Endothelial cell (in vitro differentiated cells): ENCODE measurements at regions not wholly inside any gene's neighbourhood (a gene's known extent, or its start where the extent isn't known, plus 50 kb on each side); places are given as distances from the start of the nearest gene placed in this dataset.

Experiments used
- DNase-seq: peaks from one replicate; pipeline ENCODE4 v3.0.0; 2021; ENCODE audit warnings: low spot score
- H3K27ac Mint-ChIP-seq: one replicate; pipeline ENCODE4 v1.8.0; 2021; ENCODE audit warnings: mixed read lengths, inconsistent platforms; ENCODE audit not compliant: unreplicated experiment
- H3K27me3 Mint-ChIP-seq: one replicate; pipeline ENCODE4 v1.8.0; 2021; ENCODE audit warnings: mild to moderate bottlenecking, moderate library complexity, mixed read lengths, inconsistent platforms; ENCODE audit not compliant: unreplicated experiment
- H3K36me3 Mint-ChIP-seq: one replicate; pipeline ENCODE4 v1.8.0; 2021; ENCODE audit warnings: mild to moderate bottlenecking, low read depth, mixed read lengths, inconsistent platforms; ENCODE audit not compliant: unreplicated experiment
- H3K4me1 Mint-ChIP-seq: one replicate; pipeline ENCODE4 v1.8.0; 2021; ENCODE audit warnings: mild to moderate bottlenecking, mixed read lengths, inconsistent platforms; ENCODE audit not compliant: unreplicated experiment
- H3K4me3 Mint-ChIP-seq: one replicate; pipeline ENCODE4 v1.8.0; 2021; ENCODE audit warnings: mild to moderate bottlenecking, mixed read lengths, inconsistent platforms; ENCODE audit not compliant: unreplicated experiment
- H3K9me3 Mint-ChIP-seq: one replicate; pipeline ENCODE4 v1.8.0; 2021; ENCODE audit warnings: mixed read lengths, inconsistent platforms; ENCODE audit not compliant: unreplicated experiment
- CTCF ChIP-seq: fragments of 200-600 bp; sonication (generic); IDR thresholded peaks from one replicate; pipeline ENCODE4 v1.5.0; 2021; ENCODE audit warnings: antibody characterized with exemption; ENCODE audit not compliant: unreplicated experiment

GRCh38 chr12:77122236-77122635 is 56.9 kb upstream of the E2F7 start:
- no peak for DNase-seq
- Mint-ChIP-seq H3K36me3 (no peaks in the 10 kb centered on the region), H3K4me3 (no peak overlapping the region), H3K27me3 (no peaks in the 10 kb centered on the region), H3K27ac (no peak overlapping the region), H3K4me1 (no peaks in the 10 kb centered on the region), H3K9me3 (no peaks in the 10 kb centered on the region)
- no peak for TF ChIP-seq CTCF

- H3K27me3 Mint-ChIP-seq: no peaks in the 10 kb centered on the region
- no peak overlapping the region for H3K4me3 Mint-ChIP-seq
- no peaks in the 10 kb centered on the region for H3K36me3 Mint-ChIP-seq
- no peaks in the 10 kb centered on the region for H3K4me1 Mint-ChIP-seq
- no peak for DNase-seq
- no peak for TF ChIP-seq CTCF
- no peak overlapping the region for H3K27ac Mint-ChIP-seq
- H3K9me3 Mint-ChIP-seq: no peaks in the 10 kb centered on the region
Observed at GRCh38 chr12:77120156-77121085, 55.1 kb upstream of the E2F7 start.

GRCh38 chr12:77118696-77119095 is 53.3 kb upstream of the E2F7 start:
- Mint-ChIP-seq H3K27ac (no peak overlapping the region), H3K9me3 (no peaks in the 10 kb centered on the region), H3K36me3 (no peaks in the 10 kb centered on the region), H3K4me1 (no peaks in the 10 kb centered on the region), H3K4me3 (no peak overlapping the region), H3K27me3 (no peaks in the 10 kb centered on the region)
- TF ChIP-seq CTCF: no peak
- DNase-seq: no peak

- H3K27me3 Mint-ChIP-seq: no peaks in the 10 kb centered on the region
- H3K4me1 Mint-ChIP-seq: no peaks in the 10 kb centered on the region
- H3K4me3 Mint-ChIP-seq: no peak overlapping the region
- no peak for TF ChIP-seq CTCF
- H3K27ac Mint-ChIP-seq: no peak overlapping the region
- no peaks in the 10 kb centered on the region for H3K9me3 Mint-ChIP-seq
- no peak for DNase-seq
- H3K36me3 Mint-ChIP-seq: no peaks in the 10 kb centered on the region
Observed at GRCh38 chr12:77116277-77116676, 50.9 kb upstream of the E2F7 start.

- no peak for DNase-seq
- Mint-ChIP-seq H3K36me3 (no peaks in the 10 kb centered on the region), H3K27ac (no peak overlapping the region), H3K4me3 (no peak overlapping the region), H3K27me3 (no peaks in the 10 kb centered on the region), H3K9me3 (no peaks in the 10 kb centered on the region), H3K4me1 (no peaks in the 10 kb centered on the region)
- no peak for TF ChIP-seq CTCF
Observed at GRCh38 chr12:77115471-77115870, 50.1 kb upstream of the E2F7 start.
